ENCODE measurements at regions not wholly inside any gene's neighbourhood (a gene's known extent, or its start where the extent isn't known, plus 50 kb on each side); places are given as distances from the start of the nearest gene placed in this dataset.

DNA sequence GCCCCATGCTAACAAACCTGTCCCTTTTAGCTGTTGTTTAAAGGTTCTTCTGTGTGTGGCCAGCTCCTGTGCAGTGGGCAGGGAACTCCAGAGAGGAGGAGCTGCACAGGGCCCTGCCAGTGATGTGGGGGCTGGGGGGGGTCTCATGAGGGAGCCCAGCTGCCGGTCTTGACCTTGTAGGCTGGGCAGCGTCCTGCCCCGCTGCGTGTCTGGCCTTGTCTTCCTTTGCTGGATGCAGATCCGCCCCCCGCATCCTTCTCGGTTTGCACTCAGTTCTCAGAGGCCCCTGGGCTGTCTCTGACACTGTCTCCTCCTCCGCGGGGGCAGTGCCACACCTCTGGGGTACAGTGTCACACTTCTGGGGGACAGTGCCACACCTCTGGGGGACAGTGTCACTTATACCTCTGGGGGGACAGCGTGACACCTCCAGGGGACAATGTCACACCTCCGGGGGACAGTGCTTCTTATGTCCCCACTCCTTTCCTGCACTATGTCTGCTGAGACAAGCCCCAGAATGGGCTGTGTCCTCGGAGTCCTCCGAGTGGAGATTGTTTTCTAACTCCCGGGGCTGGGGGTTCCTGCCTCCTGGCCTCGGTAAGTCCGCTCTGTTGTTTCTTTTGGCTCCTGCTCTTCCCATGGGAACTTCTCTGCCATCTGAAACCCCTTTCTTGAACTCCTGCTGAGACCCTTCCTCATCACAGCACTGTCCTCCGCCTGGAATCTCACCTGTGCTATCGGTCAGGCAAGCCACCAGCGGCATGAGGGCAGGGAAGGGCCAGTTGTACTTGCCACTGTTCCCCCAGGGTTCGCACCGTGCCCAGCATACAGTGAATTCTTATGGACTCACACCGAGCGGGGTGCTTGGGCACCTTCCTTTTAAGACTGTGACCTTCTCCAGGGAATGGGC is 788.3 kb downstream of the TBC1D22A start:
- H3K27ac ChIP-seq (ENCODE audit: low read length): no peak overlapping the region

DNA sequence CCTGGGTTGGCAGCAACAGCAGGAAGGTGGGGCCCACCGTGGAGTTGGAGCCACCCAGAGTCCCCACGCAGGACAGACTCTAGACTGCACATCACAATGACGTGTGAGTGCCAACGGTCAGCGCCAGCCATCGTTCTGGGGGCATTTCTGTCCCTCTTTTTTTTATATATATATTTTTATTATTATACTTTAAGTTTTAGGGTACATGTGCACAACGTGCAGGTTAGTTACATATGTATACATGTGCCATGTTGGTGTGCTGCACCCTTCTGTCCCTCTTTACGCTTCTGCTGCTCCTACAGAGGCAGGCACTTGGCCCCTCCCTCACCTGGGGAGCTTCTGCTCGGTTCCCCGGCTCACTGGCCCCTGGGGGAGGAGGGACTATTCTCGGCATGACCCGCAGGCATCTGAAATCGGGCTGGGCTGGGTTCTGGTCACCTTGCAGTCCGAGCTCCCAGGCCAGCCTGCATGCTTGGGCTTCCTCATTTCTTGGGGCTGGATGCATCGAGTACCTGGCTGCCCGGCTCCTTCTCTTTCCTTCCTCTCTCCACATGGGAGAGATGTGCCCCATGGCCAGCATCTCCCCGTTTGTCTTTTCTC is 787.4 kb downstream of the TBC1D22A start:
- Histone ChIP-seq H3K27me3 (ENCODE audit: insufficient read depth, low read length) (no peaks in the 10 kb centered on the region), H3K4me1 (ENCODE audit: insufficient read depth, low read length) (no peaks in the 10 kb centered on the region), H3K27ac (ENCODE audit: low read length) (no peak overlapping the region), H3K4me3 (ENCODE audit: low read length) (no peak overlapping the region), H3K36me3 (ENCODE audit: insufficient read depth, low read depth, low read length) (no peaks in the 10 kb centered on the region), H3K9me3 (ENCODE audit: insufficient read depth, low read depth, low read length) (no peaks in the 10 kb centered on the region), H3K9ac (ENCODE audit: low read depth, low read length) (no peak overlapping the region)

More for the DNA sequence above, 788.3 kb downstream of the TBC1D22A start:
- no peaks in the 10 kb centered on the region for H3K27me3 ChIP-seq (ENCODE audit: insufficient read depth, low read length)
- H3K9me3 ChIP-seq (ENCODE audit: insufficient read depth, low read depth, low read length): no peaks in the 10 kb centered on the region
- H3K4me3 ChIP-seq (ENCODE audit: low read length): no peak overlapping the region
- no peaks in the 10 kb centered on the region for H3K36me3 ChIP-seq (ENCODE audit: insufficient read depth, low read depth, low read length)
- no peaks in the 10 kb centered on the region for H3K4me1 ChIP-seq (ENCODE audit: insufficient read depth, low read length)
- no peak overlapping the region for H3K9ac ChIP-seq (ENCODE audit: low read depth, low read length)

DNA sequence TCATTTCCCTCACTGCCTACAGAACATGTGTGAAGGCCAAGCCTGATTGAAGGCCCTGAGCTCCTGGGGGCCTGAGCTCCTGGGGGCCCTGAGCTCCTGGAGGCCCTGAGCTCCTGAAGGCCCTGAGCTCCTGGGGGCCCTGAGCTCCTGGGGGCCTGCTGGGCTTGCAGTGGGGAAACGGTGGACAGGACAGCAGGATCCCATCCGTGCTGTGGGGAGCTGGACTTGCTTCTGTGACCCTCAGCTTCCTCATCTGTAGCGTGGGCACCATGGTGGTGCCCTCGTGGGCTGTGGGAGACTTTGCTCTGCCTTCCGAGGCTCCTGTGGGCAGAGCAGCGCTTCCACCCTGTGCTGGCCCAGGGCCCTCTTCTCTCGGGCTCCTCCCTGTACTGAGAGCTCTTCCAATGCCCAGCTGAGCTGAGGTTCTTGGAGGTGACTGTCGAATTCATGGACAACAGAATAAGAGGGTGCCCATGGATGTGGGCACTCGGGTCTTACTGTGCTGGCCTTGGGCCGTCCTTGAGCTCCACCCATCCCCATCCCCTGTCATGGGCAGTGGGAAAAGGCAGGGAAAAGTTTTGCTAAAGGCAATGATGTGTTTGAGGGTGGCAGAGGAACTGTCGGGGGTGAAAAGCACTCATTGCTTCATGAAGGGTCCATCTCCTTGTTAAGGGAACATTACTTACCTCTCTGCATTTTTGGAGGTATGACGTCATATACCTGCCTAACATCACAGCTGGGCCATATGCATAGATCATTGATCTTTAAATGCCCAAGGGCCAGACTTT is 786.7 kb downstream of the TBC1D22A start:
- no peaks in the 10 kb centered on the region for H3K27me3 ChIP-seq (ENCODE audit: insufficient read depth, low read length)
- no peaks in the 10 kb centered on the region for H3K4me1 ChIP-seq (ENCODE audit: insufficient read depth, low read length)
- H3K9me3 ChIP-seq (ENCODE audit: insufficient read depth, low read depth, low read length): no peaks in the 10 kb centered on the region
- H3K4me3 ChIP-seq (ENCODE audit: low read length): no peak overlapping the region
- no peak overlapping the region for H3K27ac ChIP-seq (ENCODE audit: low read length)
- H3K36me3 ChIP-seq (ENCODE audit: insufficient read depth, low read depth, low read length): no peaks in the 10 kb centered on the region
- no peak overlapping the region for H3K9ac ChIP-seq (ENCODE audit: low read depth, low read length)

GRCh38 chr22:47547881-47548650 is 785.6 kb downstream of the TBC1D22A start:
- no peak overlapping the region for H3K4me3 ChIP-seq (ENCODE audit: low read length)
- H3K9me3 ChIP-seq (ENCODE audit: insufficient read depth, low read depth, low read length): no peaks in the 10 kb centered on the region
- no peaks in the 10 kb centered on the region for H3K27me3 ChIP-seq (ENCODE audit: insufficient read depth, low read length)
- no peak overlapping the region for H3K27ac ChIP-seq (ENCODE audit: low read length)
- no peaks in the 10 kb centered on the region for H3K4me1 ChIP-seq (ENCODE audit: insufficient read depth, low read length)
- H3K9ac ChIP-seq (ENCODE audit: low read depth, low read length): no peak overlapping the region
- H3K36me3 ChIP-seq (ENCODE audit: insufficient read depth, low read depth, low read length): no peaks in the 10 kb centered on the region

DNA sequence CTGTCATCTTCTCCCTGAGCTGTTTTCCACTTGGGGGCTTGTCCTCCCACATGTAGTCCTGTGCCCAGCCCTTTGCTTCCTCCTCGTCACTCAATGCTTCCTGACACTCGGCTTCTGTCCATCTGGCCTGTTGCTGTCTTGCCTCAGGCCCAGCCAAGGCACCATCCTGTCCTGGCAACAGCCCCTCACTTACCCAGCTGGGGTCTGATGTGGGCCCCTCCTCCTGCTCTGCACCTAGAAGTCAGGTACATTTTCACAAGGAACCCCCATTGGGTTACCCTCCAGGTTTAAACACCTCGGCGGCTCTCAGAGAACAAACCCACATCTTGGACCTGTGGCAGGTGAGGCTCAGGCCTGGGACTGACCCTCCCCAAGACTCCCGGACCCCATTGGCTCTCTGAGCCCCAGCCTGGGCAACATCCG is 784.8 kb downstream of the TBC1D22A start:
- H3K27ac ChIP-seq (ENCODE audit: low read length): no peak overlapping the region
- H3K4me3 ChIP-seq (ENCODE audit: low read length): no peak overlapping the region
- no peaks in the 10 kb centered on the region for H3K4me1 ChIP-seq (ENCODE audit: insufficient read depth, low read length)
- no peaks in the 10 kb centered on the region for H3K36me3 ChIP-seq (ENCODE audit: insufficient read depth, low read depth, low read length)
- H3K27me3 ChIP-seq (ENCODE audit: insufficient read depth, low read length): no peaks in the 10 kb centered on the region
- no peaks in the 10 kb centered on the region for H3K9me3 ChIP-seq (ENCODE audit: insufficient read depth, low read depth, low read length)
- no peak overlapping the region for H3K9ac ChIP-seq (ENCODE audit: low read depth, low read length)

- Histone ChIP-seq H3K9ac (ENCODE audit: low read depth, low read length) (no peak overlapping the region), H3K27me3 (ENCODE audit: insufficient read depth, low read length) (no peaks in the 10 kb centered on the region), H3K4me1 (ENCODE audit: insufficient read depth, low read length) (no peaks in the 10 kb centered on the region), H3K4me3 (ENCODE audit: low read length) (no peak overlapping the region), H3K27ac (ENCODE audit: low read length) (no peak overlapping the region), H3K36me3 (ENCODE audit: insufficient read depth, low read depth, low read length) (no peaks in the 10 kb centered on the region), H3K9me3 (ENCODE audit: insufficient read depth, low read depth, low read length) (peaks cover 4% of the 10 kb centered on the region; the same call in 1 of the 2 replicates)
Measured at GRCh38 chr22:47544696-47545095, 782.2 kb downstream of the TBC1D22A start.

DNA sequence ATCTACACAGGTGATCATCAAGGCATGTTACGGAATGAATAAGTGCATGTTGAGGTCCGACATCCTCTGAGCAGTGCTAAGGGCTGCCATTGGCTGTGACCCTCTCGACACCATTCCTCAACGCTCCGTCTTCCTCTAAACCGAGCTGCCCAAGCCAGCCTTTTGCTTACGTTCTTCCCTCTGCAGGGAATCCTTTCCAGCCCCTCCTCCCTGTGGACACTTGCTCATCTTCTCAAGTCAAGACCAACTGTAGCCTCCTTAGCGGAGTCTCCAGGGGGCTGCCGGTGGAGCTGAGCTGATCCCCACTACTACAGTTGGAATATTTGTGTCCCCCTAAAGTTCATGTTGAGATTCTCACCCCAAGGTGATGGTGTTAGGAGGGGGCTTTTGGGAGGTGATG is 781.0 kb downstream of the TBC1D22A start:
- H3K9ac ChIP-seq (ENCODE audit: low read depth, low read length): no peak overlapping the region
- H3K4me3 ChIP-seq (ENCODE audit: low read length): no peak overlapping the region
- peaks cover 4% of the 10 kb centered on the region; the same call in 1 of the 2 replicates for H3K9me3 ChIP-seq (ENCODE audit: insufficient read depth, low read depth, low read length)
- H3K27me3 ChIP-seq (ENCODE audit: insufficient read depth, low read length): no peaks in the 10 kb centered on the region
- H3K4me1 ChIP-seq (ENCODE audit: insufficient read depth, low read length): no peaks in the 10 kb centered on the region
- H3K36me3 ChIP-seq (ENCODE audit: insufficient read depth, low read depth, low read length): no peaks in the 10 kb centered on the region
- no peak overlapping the region for H3K27ac ChIP-seq (ENCODE audit: low read length)

- H3K4me3 ChIP-seq (ENCODE audit: low read length): no peak overlapping the region
- H3K9me3 ChIP-seq (ENCODE audit: insufficient read depth, low read depth, low read length): peaks cover 4% of the 10 kb centered on the region
- H3K27me3 ChIP-seq (ENCODE audit: insufficient read depth, low read length): no peaks in the 10 kb centered on the region
- H3K4me1 ChIP-seq (ENCODE audit: insufficient read depth, low read length): no peaks in the 10 kb centered on the region
- H3K36me3 ChIP-seq (ENCODE audit: insufficient read depth, low read depth, low read length): no peaks in the 10 kb centered on the region
- no peak overlapping the region for H3K27ac ChIP-seq (ENCODE audit: low read length)
- H3K9ac ChIP-seq (ENCODE audit: low read depth, low read length): no peak overlapping the region
Measured at GRCh38 chr22:47540011-47540410, 777.6 kb downstream of the TBC1D22A start.

GRCh38 chr22:47539374-47539773 is 776.9 kb downstream of the TBC1D22A start:
- H3K27me3 ChIP-seq (ENCODE audit: insufficient read depth, low read length): no peaks in the 10 kb centered on the region
- H3K36me3 ChIP-seq (ENCODE audit: insufficient read depth, low read depth, low read length): no peaks in the 10 kb centered on the region
- H3K9me3 ChIP-seq (ENCODE audit: insufficient read depth, low read depth, low read length): peaks cover 4% of the 10 kb centered on the region
- no peak overlapping the region for H3K27ac ChIP-seq (ENCODE audit: low read length)
- no peak overlapping the region for H3K4me3 ChIP-seq (ENCODE audit: low read length)
- no peak overlapping the region for H3K9ac ChIP-seq (ENCODE audit: low read depth, low read length)
- H3K4me1 ChIP-seq (ENCODE audit: insufficient read depth, low read length): no peaks in the 10 kb centered on the region

- Histone ChIP-seq H3K27ac (ENCODE audit: low read length) (no peak overlapping the region), H3K27me3 (ENCODE audit: insufficient read depth, low read length) (no peaks in the 10 kb centered on the region), H3K4me1 (ENCODE audit: insufficient read depth, low read length) (no peaks in the 10 kb centered on the region), H3K4me3 (ENCODE audit: low read length) (no peak overlapping the region), H3K9ac (ENCODE audit: low read depth, low read length) (no peak overlapping the region), H3K36me3 (ENCODE audit: insufficient read depth, low read depth, low read length) (no peaks in the 10 kb centered on the region), H3K9me3 (ENCODE audit: insufficient read depth, low read depth, low read length) (no peaks in the 10 kb centered on the region; the same call in none of the 2 replicates)
Measured at GRCh38 chr22:47535681-47536080, 773.2 kb downstream of the TBC1D22A start.

GRCh38 chr22:47534804-47535410 is 772.5 kb downstream of the TBC1D22A start:
- no peak overlapping the region for H3K4me3 ChIP-seq (ENCODE audit: low read length)
- H3K9me3 ChIP-seq (ENCODE audit: insufficient read depth, low read depth, low read length): no peaks in the 10 kb centered on the region; the same call in none of the 2 replicates
- H3K36me3 ChIP-seq (ENCODE audit: insufficient read depth, low read depth, low read length): no peaks in the 10 kb centered on the region
- H3K4me1 ChIP-seq (ENCODE audit: insufficient read depth, low read length): no peaks in the 10 kb centered on the region
- H3K27ac ChIP-seq (ENCODE audit: low read length): no peak overlapping the region
- H3K9ac ChIP-seq (ENCODE audit: low read depth, low read length): no peak overlapping the region
- no peaks in the 10 kb centered on the region for H3K27me3 ChIP-seq (ENCODE audit: insufficient read depth, low read length)

Measured in iPS-20b (cell line).